HEK293 (cell line): ENCODE measurements at regions not wholly inside any gene's neighbourhood (a gene's known extent, or its start where the extent isn't known, plus 50 kb on each side); places are given as distances from the start of the nearest gene placed in this dataset.

Experiments
- CTCF ChIP-seq: fragments of 450-650 bp; formaldehyde crosslinking; IDR thresholded peaks from 2 replicates; pipeline ENCODE4 v1.5.1; 2016; ENCODE audit warnings: missing biosample characterization, missing genetic modification characterization
- ELK4 ChIP-seq: IDR thresholded peaks from 2 replicates; pipeline ENCODE4 v1.6.1; 2011; ENCODE audit warnings: mild to moderate bottlenecking, low read depth, low read length, borderline replicate concordance
- REST ChIP-seq: fragments of 450-650 bp; formaldehyde crosslinking; IDR thresholded peaks from 2 replicates; pipeline ENCODE4 v1.5.1; 2016; ENCODE audit warnings: missing biosample characterization, missing genetic modification characterization
- ZBTB26 ChIP-seq: fragments of 450-650 bp; formaldehyde crosslinking; optimal IDR thresholded peaks from 2 replicates; pipeline ENCODE3; 2016; ENCODE audit warnings: missing biosample characterization, mild to moderate bottlenecking, missing genetic modification characterization
- ZNF211 ChIP-seq: fragments of 450-650 bp; formaldehyde crosslinking; IDR thresholded peaks from 2 replicates; pipeline ENCODE4 v1.5.1; 2016; ENCODE audit warnings: low read depth, missing biosample characterization, missing genetic modification characterization
- ZNF398 ChIP-seq: fragments of 450-650 bp; formaldehyde crosslinking; IDR thresholded peaks from 2 replicates; pipeline ENCODE4 v1.5.1; 2017; ENCODE audit warnings: missing biosample characterization, missing genetic modification characterization
- ZNF837 ChIP-seq: fragments of 450-650 bp; formaldehyde crosslinking; IDR thresholded peaks from 2 replicates; pipeline ENCODE4 v1.5.1; 2016; ENCODE audit warnings: missing biosample characterization, missing genetic modification characterization

GRCh38 chr1:65729259-65729658, 63.4 kb upstream of the PDE4B start:
- TF ChIP-seq REST (tag by site-specific recombination), result no peak
- TF ChIP-seq ZNF837 (tag by site-specific recombination), result no peak
- TF ChIP-seq ELK4, result no peak
- TF ChIP-seq CTCF, result no peak
- no peak for TF ChIP-seq ZNF211 (tag by site-specific recombination)
- TF ChIP-seq ZBTB26 (tag by site-specific recombination), result no peak
- TF ChIP-seq ZNF398 (tag by site-specific recombination), result no peak
